HS-5 (cell line): ENCODE measurements at regions not wholly inside any gene's neighbourhood (a gene's known extent, or its start where the extent isn't known, plus 50 kb on each side); places are given as distances from the start of the nearest gene placed in this dataset.

Source experiments
- DNase-seq: peaks from one replicate; pipeline ENCODE4 v3.0.0-alpha.2; 2012; ENCODE audit warnings: low read depth

DNA sequence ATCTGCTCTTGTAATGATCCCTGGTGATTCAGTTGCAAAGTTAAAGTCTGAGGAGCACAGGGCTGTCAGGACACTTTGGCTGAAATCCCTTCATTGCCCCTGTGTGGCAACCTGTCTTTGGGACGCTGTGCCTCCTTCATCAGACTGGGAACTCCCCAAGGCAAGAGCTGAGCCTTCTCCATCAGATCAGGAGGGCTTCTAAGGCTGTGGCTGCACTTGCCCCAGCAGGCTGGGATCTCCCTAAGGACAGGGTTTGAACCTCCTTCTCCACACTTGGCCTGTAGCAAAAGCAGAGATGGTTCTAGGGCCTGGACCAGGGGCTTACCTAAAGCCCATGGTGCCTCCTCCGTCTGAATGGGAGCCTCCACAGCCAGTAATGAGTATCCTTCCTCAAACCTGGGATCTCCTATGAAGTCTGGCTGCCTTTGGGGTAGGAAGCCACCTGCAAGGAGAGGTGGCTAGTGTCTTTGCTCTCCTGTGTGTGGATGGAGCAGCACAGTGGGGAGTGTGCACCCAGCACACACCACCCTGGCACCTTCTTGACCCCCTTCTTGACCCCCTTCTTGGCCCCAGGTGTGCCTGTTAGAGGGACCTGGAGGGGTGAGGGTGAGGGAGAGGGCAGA lies 79.0 kb upstream of the NKD1 start:
- DNase-seq = no peak

DNA sequence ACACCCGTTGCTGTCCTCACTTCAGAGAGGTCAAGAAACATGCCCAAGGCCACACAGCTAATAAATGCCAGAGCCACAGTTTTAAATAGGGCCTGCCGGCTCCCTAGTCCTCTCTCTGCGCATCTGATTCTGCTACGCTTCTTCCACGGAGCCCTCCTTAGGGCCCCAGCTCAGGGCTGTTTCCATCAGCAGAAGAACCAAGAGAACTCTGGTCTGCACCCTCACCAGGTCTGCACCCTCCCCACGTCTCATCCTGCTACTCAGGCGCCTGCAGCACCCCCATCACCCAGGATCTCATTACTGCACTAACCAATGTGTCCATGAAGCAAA lies 79.5 kb upstream of the NKD1 start:
- no peak for DNase-seq

DNA sequence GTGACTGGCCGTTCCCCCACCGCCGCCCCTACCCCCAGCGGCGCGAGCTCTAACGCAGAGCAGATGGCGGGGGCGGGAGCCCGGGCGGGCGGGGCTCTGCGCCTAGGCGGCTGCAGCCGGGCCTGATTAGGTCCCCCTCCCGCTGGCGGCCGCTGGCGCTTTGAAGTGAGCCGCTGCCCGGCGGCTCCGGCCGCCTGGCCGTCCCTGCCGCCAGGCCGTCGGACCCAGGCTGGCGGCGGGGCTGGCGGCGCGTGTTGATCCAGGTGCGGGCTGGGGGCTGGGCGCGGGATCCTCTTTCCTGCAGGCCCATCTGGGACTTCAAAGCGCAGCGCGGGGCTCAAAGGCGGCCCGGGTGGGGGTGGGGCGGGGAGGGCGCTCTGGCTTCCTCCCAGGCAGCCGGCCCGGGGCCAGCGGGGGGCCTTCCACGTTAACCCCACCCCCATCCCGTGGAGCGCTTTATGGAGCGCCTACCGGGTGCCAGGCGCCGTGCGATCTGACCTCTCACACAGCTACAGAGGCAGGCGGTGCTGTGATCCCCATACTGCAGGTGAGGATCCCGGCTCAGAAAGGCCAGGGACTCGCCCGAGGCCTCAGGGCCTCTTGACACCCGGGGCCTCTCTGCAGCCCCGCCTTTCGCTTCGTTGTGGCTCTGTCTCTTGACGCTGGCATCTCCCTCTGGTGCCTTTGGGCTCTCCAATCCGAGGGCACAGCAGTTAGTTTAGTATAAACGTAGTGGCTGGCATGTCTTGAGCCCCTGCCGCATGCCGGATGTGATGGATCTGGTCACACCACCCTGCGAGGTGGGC lies 80.0 kb upstream of the NKD1 start:
- no peak for DNase-seq

DNA sequence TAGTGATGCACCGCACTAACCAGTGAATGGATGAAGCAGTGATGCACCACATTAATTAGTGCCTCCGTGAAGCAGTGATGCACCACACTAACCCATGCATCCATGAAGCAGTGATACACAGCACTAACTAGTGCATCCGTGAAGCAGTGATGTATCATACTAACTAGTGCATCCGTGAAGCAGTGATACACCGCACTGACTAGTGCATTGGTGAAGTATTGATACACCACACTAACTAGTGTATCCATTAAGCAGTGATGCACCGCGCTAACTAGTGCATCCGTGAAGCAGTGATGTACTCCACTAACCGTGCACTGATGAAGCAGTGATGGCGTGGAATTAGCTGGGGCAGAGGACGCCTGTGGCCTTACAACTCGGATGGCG lies 80.6 kb upstream of the NKD1 start:
- DNase-seq = no peak

DNA sequence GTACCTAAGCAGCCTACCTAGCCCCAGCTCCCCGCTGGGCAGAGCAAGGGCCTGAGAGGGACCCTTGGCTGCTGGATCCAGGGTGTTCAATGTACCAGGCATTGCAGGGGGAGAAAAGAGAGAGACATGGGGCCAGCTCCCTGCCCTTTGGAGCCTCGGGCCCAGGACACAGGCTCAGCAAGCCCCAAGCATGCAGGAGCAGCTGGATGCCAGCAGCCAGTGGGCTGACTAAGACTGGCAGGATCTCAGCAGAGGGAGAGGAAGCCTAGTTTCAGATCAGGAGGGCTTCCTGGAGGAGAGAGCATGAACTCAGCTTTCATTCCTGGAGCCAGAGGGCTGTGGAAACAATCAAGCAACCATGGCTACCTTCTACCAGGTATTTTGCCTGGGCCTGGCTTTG lies 82.0 kb upstream of the NKD1 start:
- no peak for DNase-seq

DNA sequence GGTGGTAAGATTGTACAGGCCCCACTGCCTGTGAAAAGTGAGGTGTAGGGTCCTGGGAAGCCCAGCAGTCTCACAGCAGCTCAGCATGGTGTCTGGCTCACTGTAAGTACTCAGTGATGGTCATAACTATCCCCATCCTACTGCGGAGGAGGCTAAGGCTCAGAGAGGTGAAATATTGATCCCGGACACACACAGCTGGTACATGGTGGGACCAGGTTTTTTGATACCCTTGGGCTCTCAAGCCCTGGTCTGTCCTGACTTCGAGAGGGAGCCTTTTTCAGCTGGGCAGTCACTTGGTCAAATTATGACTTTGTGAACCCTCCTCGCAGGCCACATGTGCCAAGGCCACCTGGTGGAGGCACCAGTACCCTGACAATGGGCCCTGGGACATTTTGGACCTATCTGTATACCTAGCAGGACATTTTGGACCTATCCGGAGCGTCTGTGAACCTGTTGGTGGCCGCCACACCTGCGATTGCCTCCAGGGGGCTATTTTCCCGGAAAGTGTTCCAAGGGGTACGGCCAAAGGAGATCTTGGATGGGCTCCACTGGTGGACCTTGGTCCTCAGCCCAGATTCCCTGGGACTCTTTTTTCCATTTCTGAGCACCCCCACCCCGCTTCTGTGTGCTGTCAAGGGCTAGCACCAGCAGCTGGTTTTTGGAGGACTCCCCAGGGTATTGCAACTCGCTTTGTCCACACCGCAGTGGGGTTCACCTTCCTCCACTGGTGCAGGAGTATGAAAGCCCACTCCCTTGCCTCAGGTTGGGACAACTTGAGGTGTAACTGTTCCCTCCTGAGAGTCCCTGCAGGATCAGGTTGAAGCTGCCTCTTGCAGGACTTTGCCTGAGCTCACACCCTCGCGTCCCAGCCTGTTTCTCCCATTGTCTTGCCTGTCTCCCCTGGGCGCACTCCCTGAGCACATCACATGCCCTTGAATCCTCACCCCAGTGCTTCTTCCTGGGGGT lies 83.6 kb upstream of the NKD1 start:
- no peak for DNase-seq

DNA sequence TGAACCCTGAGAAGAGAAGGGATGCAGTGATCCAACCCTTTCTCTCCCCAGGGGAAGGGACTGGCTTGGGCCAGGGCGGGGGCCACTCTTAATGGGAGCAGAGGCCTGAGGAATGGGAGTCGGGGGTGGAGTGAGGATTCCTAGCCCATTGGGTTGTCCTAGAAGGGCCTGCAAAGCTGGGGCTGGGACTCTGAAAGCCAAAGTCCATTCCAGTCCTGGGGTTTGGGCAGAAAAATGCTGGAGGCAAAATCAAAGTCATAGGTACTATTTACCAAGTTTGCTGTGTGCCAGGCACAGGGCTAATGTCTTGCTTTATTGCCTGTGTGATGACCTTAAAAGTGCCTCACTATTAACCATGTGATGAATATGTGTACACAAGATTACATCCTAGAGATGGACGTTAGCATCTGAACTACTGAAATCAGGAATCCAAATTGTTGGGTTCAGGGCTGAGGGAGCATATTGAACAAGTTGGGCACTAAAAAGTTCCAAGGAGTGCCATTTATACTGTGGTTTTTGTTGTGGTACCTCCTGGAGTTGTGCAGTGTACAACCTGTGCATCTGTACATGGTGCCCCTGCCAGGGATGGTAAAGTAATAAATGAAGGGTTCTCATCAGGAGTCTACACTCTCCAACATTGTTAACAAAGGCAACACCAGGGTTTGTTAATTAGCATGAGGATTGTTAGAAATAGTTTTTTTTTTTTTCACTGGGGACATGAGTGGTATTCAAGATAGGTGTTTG lies 84.4 kb upstream of the NKD1 start:
- DNase-seq = no peak

DNA sequence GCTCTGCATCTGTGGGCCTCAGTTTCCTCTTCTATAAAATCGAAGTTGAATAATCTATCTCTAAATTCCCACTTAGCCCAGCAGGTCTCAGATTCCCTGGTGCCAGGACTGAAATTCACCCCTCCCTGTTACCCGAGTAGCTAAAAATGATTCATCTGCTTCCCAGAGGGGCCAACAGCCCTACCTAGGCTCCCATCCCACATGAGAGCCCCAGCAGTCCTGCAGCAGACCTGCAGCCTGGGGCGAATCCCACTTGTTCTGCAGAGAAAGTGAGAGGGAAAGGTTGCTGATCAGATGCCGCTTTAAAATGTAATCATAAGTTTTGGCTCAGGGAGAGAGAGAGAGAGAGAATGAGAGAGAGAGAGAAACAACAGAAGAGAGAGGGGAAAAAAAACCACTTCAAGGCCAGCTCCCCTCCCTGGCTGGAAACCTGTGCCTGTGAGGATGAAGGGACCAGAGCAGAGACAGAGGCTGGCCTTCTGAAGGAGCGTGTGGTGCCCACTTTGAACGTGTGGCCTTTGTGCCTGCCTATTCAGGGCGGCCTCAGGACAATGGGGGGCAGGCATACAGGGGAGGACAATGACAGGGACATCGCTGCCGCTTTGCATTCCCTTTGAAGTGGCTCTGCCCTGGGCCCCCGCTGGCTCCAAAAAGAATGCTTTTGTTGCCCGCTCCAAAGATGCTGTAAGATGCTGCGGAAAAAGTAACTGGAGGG lies 85.2 kb upstream of the NKD1 start:
- no peak for DNase-seq

DNA sequence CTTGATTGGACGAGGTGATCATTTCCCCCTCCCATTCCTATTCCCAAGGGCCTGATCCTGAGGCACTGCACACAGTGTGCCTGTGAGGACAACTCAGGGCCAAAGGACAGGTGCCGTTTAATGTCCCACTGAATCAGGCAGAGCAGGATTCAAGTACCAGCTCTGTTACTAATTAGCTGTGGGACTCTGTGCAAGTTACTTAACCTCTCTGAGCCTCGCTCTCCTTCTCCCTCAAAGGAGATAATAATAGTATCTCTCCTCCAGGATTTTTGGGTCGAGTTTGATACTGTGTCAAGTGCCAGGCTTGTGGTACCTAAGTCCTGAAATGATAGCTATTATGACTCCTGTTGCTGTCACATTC lies 86.8 kb upstream of the NKD1 start:
- DNase-seq = no peak

DNA sequence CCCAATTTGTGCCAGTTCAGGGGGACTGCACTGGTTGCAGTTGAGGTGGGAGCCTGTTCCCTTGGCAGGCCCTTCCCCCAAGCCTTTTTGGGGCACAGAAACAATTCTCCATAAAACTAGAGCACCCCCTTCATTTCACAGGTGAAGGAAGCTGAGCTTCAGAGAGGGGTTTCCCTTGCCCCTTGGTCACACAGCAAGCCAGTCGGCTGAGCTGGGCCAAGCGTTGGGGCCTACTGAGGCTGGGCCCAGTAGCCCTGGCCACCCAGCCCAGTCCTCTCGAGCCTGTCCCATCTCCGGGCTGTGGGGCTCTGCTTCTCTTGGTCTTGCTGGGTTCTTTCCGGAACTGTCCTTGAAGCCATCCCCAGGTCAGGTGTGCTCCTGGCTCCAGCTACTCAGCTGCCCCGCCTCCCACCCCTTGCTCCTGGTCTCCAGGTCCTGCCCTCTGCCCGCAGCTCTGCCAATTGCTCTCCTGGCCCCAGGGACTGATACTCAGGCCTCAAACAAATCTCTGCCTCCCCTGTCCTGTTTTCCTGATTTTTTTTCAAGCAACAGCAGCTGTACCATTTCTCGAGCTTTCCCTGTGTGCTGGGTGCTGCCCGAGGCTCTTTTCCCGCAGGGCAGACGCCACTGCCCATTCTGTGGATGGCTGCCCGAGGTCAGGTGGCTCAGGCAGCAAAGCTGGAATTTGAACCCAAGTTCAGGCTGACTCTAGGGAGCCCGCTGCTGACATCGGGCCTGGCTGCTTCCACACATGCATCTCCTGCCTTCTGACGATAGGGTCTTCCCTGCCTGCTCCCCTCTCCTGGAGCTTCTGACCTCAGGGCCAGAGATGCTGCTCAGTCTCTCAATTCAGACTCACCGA lies 87.4 kb upstream of the NKD1 start:
- no peak for DNase-seq

DNA sequence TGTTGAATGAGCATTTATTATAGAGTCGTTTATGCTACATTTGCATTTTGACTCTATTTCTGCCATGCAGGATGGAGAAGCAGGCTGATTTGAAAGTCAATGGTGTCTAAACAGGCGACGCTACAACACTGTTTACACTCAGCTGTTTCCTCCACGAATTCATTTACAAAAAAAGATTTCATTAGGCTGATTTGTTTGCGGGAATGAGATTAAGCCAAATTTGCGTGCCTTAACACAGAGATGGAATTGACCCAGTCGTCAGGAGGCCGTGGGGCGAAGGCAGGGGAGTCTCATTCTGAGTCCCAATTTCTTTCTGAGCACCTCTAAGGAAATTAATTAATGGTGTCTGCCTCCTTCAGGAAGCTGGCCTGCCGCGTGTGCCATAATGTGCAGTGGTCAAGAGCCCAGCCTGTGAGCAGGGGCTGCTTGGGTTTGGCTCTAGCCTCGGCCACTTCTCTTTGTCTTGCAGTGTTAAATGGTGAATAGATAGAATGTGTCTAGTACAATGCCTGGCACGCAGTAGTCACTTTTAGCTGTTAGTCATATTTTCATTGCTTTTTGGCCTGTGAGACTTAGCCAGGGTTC lies 88.6 kb upstream of the NKD1 start:
- no peak for DNase-seq

DNA sequence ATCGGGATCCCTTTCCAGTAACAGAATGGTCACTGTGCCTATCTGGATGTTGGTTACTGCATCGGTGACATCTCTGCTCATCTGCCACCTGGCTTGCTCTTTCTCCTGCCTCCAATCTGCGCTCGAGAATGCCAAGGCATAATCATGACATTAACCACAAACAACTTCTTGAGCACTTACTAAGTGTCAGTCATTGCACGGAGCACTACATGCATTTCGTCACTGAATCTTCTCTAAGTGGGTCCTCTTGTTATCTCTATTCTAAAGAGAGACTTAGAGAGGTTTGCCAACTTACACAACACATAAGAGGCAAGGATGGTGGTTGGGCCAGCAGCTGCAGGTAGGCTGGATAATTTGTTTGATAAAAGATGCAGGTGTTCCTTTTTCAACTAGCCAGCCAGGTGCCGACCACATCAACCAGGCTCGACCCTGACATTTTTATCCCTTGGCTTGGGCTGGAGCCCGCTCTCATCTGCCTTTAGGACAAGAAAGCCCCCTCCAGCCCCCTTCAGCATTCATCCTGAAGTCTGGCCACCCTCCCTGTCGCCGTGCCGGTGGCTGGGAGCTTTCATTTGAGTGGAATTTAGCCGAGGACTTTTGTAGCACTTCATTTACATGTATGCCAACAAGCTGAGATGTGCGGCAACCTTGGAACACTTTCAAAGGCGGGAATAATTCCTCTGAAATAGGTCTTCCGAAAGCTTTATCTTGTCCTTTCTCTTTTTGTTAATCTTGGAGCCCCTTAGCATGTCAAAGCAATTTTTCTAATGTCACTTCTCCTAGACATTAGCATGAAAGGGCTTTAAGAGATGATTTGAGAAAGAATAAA lies 89.3 kb upstream of the NKD1 start:
- DNase-seq = no peak

DNA sequence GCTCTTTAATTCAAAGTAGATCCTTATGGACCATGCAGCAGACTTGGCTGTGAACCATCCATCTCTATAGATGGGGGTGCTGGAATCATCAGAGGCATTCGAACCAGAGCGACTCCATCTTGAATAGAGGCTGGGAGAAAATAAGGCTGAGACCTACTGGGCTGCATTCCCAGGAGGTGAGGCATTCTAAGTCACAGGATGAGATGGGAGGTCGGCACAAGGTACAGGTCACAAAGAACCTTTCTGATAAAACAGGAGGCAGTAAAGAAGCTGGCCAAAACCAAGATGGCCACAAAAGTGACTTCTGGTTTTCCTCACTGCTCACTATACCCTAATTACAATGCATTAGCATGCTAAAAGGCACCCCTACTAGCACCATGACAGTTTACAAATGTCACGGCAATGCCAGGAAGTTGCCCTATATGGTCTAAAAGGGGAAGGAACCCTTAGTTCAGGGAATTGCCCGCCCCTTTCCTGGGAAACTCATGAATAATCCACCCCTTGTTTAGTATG lies 89.2 kb upstream of the BRD7 start:
- no peak for DNase-seq

DNA sequence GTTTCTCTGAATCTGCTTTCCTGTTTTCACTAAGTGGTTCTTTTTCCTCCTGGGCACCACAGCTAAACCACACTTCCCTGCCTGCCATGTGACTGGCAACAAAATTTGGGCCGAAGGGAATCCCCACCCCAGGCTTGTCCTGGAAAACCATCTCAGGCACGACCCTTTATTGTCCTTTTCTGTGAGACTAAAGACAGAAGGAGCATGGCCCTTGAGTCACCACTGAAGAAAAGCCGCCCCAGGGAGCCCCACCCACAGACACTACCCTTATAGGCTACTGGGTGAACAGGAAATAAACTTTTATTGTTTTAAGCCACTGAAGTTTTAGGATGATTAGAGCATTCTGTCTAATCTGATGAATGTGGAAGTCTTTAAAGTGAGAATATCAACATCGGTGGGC lies 88.6 kb upstream of the BRD7 start:
- no peak for DNase-seq

DNA sequence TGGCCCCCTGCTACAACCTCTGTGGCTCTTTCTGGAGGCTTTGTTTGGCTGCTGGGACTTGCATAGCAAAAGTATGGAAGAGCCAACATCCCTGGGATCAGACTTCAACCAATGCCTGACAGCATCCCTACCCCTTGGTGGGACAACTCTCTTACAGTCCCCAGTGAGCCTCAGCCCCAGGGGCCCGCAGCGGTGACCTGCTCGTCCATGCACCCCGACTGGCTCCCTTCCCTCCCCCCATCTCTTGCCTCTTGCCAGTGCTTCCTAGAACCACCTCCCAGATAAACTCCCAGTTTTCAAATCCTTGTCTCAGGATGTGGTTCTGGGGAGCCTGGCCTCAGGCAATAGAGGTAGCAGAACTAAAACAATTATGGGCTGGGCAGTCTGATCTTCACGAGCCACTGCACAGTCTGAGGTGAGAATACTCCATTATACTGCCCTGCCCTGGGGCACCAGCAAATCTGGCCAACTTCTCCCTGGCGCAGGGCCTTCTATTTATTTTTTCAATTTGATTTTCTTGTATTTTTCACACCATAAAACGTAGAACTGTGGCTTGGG lies 86.6 kb upstream of the BRD7 start:
- DNase-seq = no peak

DNA sequence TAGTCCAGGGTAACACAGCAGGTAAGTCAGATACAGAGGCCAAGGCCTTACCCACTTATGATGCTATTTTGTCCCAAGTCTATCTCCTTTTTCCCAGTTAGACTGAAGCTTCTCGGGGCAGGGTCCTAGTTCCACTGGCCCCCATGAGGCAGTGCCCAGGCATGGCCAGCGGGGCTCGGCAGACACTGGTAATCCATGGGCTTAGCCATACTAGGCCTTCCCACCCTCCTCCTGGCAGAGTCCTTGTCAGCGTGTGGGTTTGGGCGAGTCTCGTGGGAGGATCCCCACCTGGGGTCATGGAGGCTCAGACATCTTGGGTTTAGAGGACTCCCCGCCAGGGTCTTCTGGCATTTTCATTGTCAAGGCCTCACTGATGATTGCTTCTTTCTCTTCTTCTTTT lies 84.7 kb upstream of the BRD7 start:
- no peak for DNase-seq

DNA sequence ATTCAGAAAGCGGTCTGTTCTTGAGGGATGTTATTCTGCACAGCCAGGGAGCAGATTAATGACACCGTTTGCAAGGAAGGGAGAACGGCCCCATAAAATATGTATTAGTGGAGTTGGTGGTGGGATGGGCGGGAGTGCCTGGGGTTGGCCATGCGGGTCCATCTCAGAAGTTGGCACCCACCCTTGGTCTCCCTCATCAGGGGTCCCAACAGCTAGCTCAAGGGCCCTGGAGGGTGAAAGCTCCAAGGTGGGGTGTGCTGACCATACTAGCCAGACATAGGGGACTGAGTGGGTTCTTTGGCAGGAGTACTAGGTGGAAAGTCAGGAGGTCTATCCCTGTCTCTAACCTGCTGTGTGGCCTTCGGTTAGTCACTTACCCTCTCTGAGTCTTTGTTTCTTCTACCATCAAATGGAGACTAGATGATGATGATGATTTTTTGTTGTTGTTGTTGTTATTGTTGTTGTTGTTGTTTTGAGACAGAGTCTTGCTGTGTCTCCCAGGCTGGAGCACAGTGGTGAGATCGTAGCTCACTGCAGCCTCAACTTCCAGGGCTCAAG lies 83.2 kb upstream of the BRD7 start:
- no peak for DNase-seq

DNA sequence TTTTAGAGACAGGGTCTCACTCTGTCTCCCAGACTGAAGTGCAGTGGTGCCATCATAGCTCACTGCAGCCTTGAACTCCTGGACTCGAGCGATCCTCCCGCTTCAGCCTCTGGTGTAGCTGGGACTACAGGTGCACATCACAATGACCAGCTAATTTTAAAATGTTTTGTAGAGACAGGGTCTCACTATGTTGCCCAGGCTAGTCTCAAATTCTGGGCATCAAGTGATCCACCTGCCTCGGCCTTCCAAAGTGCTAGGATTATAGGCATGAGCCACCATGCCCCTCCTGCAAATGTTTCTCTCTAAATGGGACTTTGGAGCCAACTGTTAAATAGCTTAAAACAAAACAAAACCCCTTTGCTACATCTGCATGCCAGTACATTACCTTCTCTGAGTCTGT lies 82.2 kb upstream of the BRD7 start:
- DNase-seq = no peak

DNA sequence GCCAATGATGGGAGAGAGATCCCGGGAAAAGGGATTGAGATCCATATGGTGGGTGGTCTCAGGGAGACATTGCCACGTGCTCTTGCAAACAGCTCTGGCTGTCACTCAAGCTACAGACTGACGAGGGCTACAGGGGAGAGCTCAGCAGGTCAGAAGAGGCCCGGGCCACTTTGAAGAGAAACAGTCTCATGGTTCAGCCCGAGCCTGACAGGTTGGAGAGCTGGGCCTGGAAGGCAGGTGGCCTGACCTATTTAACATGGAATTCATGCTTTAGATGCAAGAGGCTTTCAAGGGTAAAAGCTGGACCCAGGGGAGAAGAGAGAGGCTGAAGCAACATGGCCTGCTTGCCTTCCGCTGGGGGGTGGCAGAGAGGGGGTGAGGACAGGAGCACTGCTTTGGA lies 81.0 kb upstream of the BRD7 start:
- no peak for DNase-seq
